Omental fat pad (tissue), 3 donors: ENCODE measurements at regions not wholly inside any gene's neighbourhood (a gene's known extent, or its start where the extent isn't known, plus 50 kb on each side); places are given as distances from the start of the nearest gene placed in this dataset.

Experiments
- ATAC-seq: fragments of 150-250 bp; one replicate; pipeline ENCODE4 v1.9.1; 2016; ENCODE audit warnings: mild to moderate bottlenecking, moderate library complexity; ENCODE audit not compliant: low FRiP score
- DNase-seq: peaks from one replicate; pipeline ENCODE4 v3.0.0-alpha.2; 2019; ENCODE audit warnings: low spot score
- TF ChIP-seq, protein P1 (sequence below), 3 donors: fragments of 450-650 bp; IDR thresholded peaks; one replicate each; pipeline ENCODE4 v1.5.1; 2016 to 2017; ENCODE audit warnings: antibody characterized with exemption in 3 of 3, mild to moderate bottlenecking in 3 of 3, moderate library complexity in 2 of 3

DNA sequence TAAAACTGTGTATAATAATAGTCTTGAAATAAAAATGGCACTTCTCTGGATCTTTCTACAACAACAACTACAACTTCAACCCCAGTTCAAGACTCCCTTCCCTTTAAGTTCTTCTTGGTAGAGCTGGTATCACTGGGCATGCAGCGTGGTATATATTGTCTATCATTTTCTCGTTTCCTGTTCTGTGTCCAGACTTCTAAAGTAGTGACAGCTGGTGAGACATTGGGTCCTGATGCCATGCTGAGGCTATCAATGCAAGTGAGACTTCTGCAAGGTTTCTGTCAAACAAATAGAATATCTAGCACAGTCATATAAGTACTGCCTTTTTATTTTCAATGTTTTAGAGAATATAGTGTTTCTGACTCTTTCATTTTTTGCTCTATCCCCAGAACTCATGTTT is 123.0 kb upstream of the GRIN3A start:
- TF ChIP-seq, protein P1, sequence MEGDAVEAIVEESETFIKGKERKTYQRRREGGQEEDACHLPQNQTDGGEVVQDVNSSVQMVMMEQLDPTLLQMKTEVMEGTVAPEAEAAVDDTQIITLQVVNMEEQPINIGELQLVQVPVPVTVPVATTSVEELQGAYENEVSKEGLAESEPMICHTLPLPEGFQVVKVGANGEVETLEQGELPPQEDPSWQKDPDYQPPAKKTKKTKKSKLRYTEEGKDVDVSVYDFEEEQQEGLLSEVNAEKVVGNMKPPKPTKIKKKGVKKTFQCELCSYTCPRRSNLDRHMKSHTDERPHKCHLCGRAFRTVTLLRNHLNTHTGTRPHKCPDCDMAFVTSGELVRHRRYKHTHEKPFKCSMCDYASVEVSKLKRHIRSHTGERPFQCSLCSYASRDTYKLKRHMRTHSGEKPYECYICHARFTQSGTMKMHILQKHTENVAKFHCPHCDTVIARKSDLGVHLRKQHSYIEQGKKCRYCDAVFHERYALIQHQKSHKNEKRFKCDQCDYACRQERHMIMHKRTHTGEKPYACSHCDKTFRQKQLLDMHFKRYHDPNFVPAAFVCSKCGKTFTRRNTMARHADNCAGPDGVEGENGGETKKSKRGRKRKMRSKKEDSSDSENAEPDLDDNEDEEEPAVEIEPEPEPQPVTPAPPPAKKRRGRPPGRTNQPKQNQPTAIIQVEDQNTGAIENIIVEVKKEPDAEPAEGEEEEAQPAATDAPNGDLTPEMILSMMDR (IDR thresholded peaks at IDR 0.05): no peak
- no peak for ATAC-seq

DNA sequence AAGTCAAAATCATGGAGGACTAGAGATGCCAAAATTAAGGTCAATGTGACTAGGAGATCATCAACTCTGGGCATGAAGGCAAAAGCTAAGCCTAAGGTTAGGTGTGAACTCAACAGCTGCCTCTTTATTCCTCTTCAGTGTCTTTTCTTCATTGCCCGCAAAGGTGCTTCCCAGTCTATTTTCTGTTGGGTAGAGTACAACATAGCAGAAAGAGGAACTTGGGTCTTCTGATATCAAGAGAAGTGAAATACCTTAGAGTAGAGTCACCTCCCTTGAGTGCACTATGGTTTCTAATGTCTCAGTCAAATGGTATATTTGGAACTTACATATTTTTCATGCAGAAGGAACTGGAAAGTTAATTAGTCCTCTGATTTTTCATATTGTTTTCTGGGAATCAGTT is 122.5 kb upstream of the GRIN3A start:
- ATAC-seq: no peak
- TF ChIP-seq, protein P1 (IDR thresholded peaks at IDR 0.05): no peak

More for the DNA sequence above, 123.0 kb upstream of the GRIN3A start:
- DNase-seq: no peak

DNA sequence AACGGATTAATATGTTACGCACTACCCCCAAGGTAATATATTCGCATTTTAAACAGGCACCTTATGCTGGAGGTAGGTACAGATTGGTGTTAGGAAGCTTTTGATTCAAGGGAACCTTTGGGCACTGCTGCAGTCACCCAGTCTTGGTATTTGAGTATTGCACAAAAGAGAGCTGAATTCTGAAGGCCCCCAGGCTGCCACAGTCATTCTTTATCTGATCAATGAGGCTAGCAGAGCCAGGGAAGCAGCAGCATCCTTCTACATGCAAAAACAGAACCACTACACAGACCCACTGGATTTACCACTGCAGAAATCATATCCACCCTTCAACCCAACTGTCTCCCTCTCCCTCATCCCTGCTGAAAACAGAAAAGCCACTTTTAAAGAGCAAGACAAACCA is 121.2 kb upstream of the GRIN3A start:
- TF ChIP-seq, protein P1 (IDR thresholded peaks at IDR 0.05): no peak
- ATAC-seq (no peak), DNase-seq (no peak)

More for the DNA sequence above, 122.5 kb upstream of the GRIN3A start:
- DNase-seq: no peak

DNA sequence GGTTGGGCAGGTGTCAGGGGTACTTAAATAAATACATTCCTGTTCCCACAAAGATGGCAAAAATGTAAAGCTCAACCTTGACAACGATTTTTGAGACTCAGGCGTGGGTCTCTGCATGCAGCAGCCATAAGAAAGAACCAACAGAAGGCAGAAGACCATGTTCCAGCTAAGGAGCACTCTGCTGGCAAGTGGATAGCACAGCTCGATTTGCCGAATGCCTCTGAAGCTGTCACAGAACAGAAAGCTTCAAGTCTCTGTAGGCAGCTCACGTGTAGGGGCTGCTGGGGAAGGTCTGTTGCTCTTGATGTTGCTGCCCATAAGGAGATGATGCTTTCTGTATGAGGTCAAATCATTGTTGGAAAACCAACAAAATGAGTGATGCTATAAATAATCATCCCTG is 119.6 kb upstream of the GRIN3A start:
- TF ChIP-seq, protein P1 (IDR thresholded peaks at IDR 0.05): no peak
- no peak for ATAC-seq
- DNase-seq: no peak

DNA sequence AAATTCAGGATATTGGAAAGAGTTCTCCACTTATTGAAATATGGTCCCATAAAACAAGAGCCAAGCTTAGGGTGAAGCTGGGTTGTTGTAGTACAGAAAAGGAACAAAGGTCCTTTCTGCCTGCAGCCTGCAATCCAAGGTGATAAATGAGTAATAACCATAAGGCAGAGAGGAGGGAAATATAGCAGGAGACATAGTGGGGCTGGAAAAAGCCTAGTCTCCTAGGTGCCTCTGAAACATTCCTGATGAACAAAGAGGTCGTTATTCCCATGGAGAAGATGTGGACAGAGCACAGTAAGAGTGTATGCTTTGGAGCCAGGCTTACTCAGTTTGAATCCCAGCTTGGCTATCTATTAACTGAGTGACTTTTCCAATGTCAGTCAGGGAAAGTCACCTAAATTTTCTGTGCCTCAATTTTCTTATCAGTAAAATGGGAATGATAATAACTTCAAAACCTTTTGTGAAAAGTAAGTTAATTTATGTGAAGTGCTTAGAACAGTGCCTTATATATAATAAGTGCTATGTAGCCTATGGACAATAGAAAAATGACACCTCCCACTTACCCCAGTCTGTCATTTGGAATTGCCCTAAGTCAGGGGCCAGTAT is 110.8 kb upstream of the GRIN3A start:
- TF ChIP-seq, protein P1 (IDR thresholded peaks at IDR 0.05): no peak
- DNase-seq: no peak
- ATAC-seq: no peak

DNA sequence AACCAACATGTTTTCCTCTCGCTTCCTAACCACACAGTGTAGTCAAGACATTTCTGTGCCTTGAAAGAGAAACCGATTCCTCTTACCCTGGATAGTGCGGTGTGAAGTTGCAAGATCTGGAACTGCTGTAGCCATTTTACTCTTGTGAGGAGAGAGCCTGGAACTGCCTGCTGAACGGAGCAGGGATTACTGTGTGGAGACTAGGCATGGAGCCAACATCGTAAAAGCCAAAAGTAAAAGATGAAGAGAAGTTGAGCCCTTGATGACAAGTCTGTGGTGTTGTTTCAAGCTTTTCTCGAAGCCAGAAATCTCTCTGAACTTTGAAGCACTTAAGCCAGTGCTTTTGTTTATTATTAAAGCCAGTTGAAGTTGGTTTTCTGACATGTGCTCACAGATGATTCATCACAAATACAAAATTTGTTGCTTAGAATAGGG is 110.1 kb upstream of the GRIN3A start:
- TF ChIP-seq, protein P1 (IDR thresholded peaks at IDR 0.05): no peak
- DNase-seq (no peak), ATAC-seq (no peak)

DNA sequence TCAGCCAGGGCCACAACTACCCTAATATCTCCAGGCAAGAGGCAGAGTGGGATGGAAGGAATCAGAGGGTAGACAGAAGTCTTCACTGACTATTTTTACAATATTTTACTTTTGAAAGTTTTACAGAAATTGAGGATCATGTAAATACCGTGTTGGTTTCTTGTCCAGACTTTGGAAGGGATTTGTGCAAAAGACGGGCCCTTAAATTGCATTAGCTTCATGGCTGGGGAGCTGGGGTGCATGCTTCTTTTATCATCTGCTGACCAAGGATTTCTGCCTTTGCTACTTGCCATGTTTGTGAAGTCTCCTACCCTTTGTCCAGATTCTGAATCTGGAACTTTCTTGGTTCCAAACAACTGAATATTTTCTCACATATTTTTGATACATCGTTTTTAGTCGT is 107.7 kb upstream of the GRIN3A start:
- ATAC-seq: no peak
- TF ChIP-seq, protein P1 (IDR thresholded peaks at IDR 0.05): no peak
- no peak for DNase-seq
